GM21529 (cell line): ENCODE measurements at regions not wholly inside any gene's neighbourhood (a gene's known extent, or its start where the extent isn't known, plus 50 kb on each side); places are given as distances from the start of the nearest gene placed in this dataset.

ENCODE experiments used
- ATAC-seq: cut with Tn5 transposase; IDR thresholded peaks from one replicate; pipeline ENCODE4 v1.9.1; 2021; ENCODE audit not compliant: unreplicated experiment

- ATAC-seq: no peak
Measured at GRCh38 chr1:8147956-8148355, 121.8 kb upstream of the ERRFI1 start.

GRCh38 chr1:8146257-8146855, 120.2 kb upstream of the ERRFI1 start:
- ATAC-seq: no peak

- ATAC-seq: no peak
Measured at GRCh38 chr1:8145545-8146202, 119.6 kb upstream of the ERRFI1 start.

GRCh38 chr1:8144323-8144722, 118.2 kb upstream of the ERRFI1 start:
- no peak for ATAC-seq

GRCh38 chr1:8142955-8143629, 117.0 kb upstream of the ERRFI1 start:
- ATAC-seq: no peak

GRCh38 chr1:8139941-8140340, 113.8 kb upstream of the ERRFI1 start:
- no peak for ATAC-seq

GRCh38 chr1:8139383-8139782, 113.3 kb upstream of the ERRFI1 start:
- ATAC-seq: no peak

- ATAC-seq: no peak
Measured at GRCh38 chr1:8138673-8139072, 112.6 kb upstream of the ERRFI1 start.

GRCh38 chr1:8137481-8138244, 111.6 kb upstream of the ERRFI1 start:
- ATAC-seq: no peak

- ATAC-seq: no peak
Measured at GRCh38 chr1:8136766-8137165, 110.7 kb upstream of the ERRFI1 start.

GRCh38 chr1:8135250-8135649, 109.1 kb upstream of the ERRFI1 start:
- no peak for ATAC-seq

GRCh38 chr1:8134546-8135235, 108.6 kb upstream of the ERRFI1 start:
- no peak for ATAC-seq

- ATAC-seq: no peak
Measured at GRCh38 chr1:8133657-8134430, 107.7 kb upstream of the ERRFI1 start.

- ATAC-seq: no peak
Measured at GRCh38 chr1:8133190-8133589, 107.1 kb upstream of the ERRFI1 start.

GRCh38 chr1:8127171-8127641, 101.1 kb upstream of the ERRFI1 start:
- no peak for ATAC-seq

GRCh38 chr1:8122477-8123407, 96.6 kb upstream of the ERRFI1 start:
- ATAC-seq: no peak

- ATAC-seq: no peak
Measured at GRCh38 chr1:8122160-8122476, 96.0 kb upstream of the ERRFI1 start.

GRCh38 chr1:8121261-8122159, 95.4 kb upstream of the ERRFI1 start:
- ATAC-seq: no peak
